GM23338 (cell line): ENCODE measurements at regions not wholly inside any gene's neighbourhood (a gene's known extent, or its start where the extent isn't known, plus 50 kb on each side); places are given as distances from the start of the nearest gene placed in this dataset.
"Not testable (repeated sequence)": the region's sequence is repeated elsewhere in the genome, so short reads cannot be mapped to it uniquely, and the experiment has no call there.

Experiments
- ATAC-seq: fragments of 200-7000 bp; cut with Tn5 transposase; 3 replicates; pipeline ENCODE4 v1.9.1; 2020
- DNase-seq: peaks from one replicate; pipeline ENCODE4 v3.0.0-alpha.2; 2015; ENCODE audit warnings: low spot score
- H2AFZ ChIP-seq: fragments of 200-600 bp; sonication (generic); 2 replicates; pipeline ENCODE4 v1.8.0; 2016; ENCODE audit warnings: antibody characterized with exemption, mild to moderate bottlenecking, moderate library complexity
- H3F3A ChIP-seq: fragments of 200-600 bp; sonication (generic); replicated peaks from 2 replicates; pipeline ENCODE4 v1.8.0; 2017; ENCODE audit warnings: antibody characterized with exemption, mixed run types, low read depth
- H3K27ac ChIP-seq: fragments of 200-600 bp; sonication (generic); 2 replicates; pipeline ENCODE4 v1.6.1; 2016; ENCODE audit warnings: low read depth
- H3K27me3 ChIP-seq: fragments of 200-600 bp; sonication (generic); 2 replicates; pipeline ENCODE4 v1.8.0; 2016; ENCODE audit warnings: mild to moderate bottlenecking, mixed run types, moderate library complexity; ENCODE audit not compliant: insufficient read depth
- H3K36me3 ChIP-seq: fragments of 200-600 bp; sonication (generic); 2 replicates; pipeline ENCODE4 v1.8.0; 2016; ENCODE audit warnings: mild to moderate bottlenecking; ENCODE audit not compliant: insufficient read depth
- H3K4me1 ChIP-seq: fragments of 200-600 bp; sonication (generic); 2 replicates; pipeline ENCODE4 v1.8.0; 2016; ENCODE audit warnings: mild to moderate bottlenecking, moderate library complexity; ENCODE audit not compliant: insufficient read depth
- H3K4me2 ChIP-seq: fragments of 200-600 bp; sonication (generic); 2 replicates; pipeline ENCODE4 v1.7.1; 2017; ENCODE audit warnings: mixed run types
- H3K4me3 ChIP-seq: fragments of 200-600 bp; sonication (generic); 2 replicates; pipeline ENCODE4 v1.6.1; 2016; ENCODE audit warnings: mixed run types
- H3K79me2 ChIP-seq: fragments of 200-600 bp; sonication (generic); replicated peaks from 2 replicates; pipeline ENCODE4 v1.8.0; 2017; ENCODE audit warnings: mild to moderate bottlenecking; ENCODE audit not compliant: insufficient read depth
- H3K9me2 ChIP-seq: fragments of 200-600 bp; sonication (generic); 2 replicates; pipeline ENCODE4 v1.8.0; 2017; ENCODE audit not compliant: insufficient read depth
- H4K20me1 ChIP-seq: fragments of 200-600 bp; sonication (generic); replicated peaks from 2 replicates; pipeline ENCODE4 v1.8.0; 2017; ENCODE audit warnings: mild to moderate bottlenecking; ENCODE audit not compliant: insufficient read depth
- H3K27ac Mint-ChIP-seq: 2 replicates; pipeline ENCODE4 v1.8.0; 2020; ENCODE audit warnings: inconsistent platforms, mild to moderate bottlenecking, moderate library complexity, mixed read lengths
- H3K27me3 Mint-ChIP-seq: 3 replicates; pipeline ENCODE4 v1.8.0; 2022; ENCODE audit warnings: low read depth, mild to moderate bottlenecking, moderate library complexity, mixed read lengths, inconsistent platforms; ENCODE audit not compliant: insufficient read depth, poor library complexity
- H3K36me3 Mint-ChIP-seq: 3 replicates; pipeline ENCODE4 v1.8.0; 2021; ENCODE audit warnings: low read depth, mild to moderate bottlenecking, inconsistent platforms, moderate library complexity, mixed read lengths
- H3K4me1 Mint-ChIP-seq: 3 replicates; pipeline ENCODE4 v1.8.0; 2020; ENCODE audit warnings: mild to moderate bottlenecking, inconsistent platforms, mixed read lengths
- H3K4me3 Mint-ChIP-seq: 3 replicates; pipeline ENCODE4 v1.8.0; 2021; ENCODE audit warnings: moderate library complexity, mild to moderate bottlenecking, inconsistent platforms, mixed read lengths
- H3K9me3 Mint-ChIP-seq: 3 replicates; pipeline ENCODE4 v1.8.0; 2020; ENCODE audit warnings: moderate library complexity, mild to moderate bottlenecking, inconsistent platforms, mixed read lengths

- not testable (repeated sequence) for H3K36me3 ChIP-seq, H3K4me1 Mint-ChIP-seq, H3K79me2 ChIP-seq, H3K4me2 ChIP-seq, H3K27me3 Mint-ChIP-seq, ATAC-seq, H3F3A ChIP-seq, H3K27me3 ChIP-seq, H3K9me2 ChIP-seq, H3K4me3 ChIP-seq, H3K4me1 ChIP-seq, H3K4me3 Mint-ChIP-seq, H4K20me1 ChIP-seq, H2AFZ ChIP-seq, H3K27ac ChIP-seq, DNase-seq, H3K36me3 Mint-ChIP-seq, H3K27ac Mint-ChIP-seq
- H3K9me3 Mint-ChIP-seq, result peaks cover 75% of the 10 kb centered on the region
These were observed 1425.9 kb downstream of the FOXD4L5 start for GRCh38 chr9:63859090-63859474.

- H3K27ac Mint-ChIP-seq, result not testable (repeated sequence)
These were observed 1431.8 kb downstream of the FOXD4L5 start for GRCh38 chr9:63853140-63853751.

GRCh38 chr9:63824804-63825203 is 1460.2 kb downstream of the FOXD4L5 start:
- H3K4me3 Mint-ChIP-seq, H3K36me3 ChIP-seq, H3K4me2 ChIP-seq, H3K4me1 Mint-ChIP-seq, DNase-seq, H3K4me3 ChIP-seq, H3K79me2 ChIP-seq, H3K9me2 ChIP-seq, ATAC-seq, H4K20me1 ChIP-seq, H3K27ac ChIP-seq, H2AFZ ChIP-seq, H3K27ac Mint-ChIP-seq, H3K4me1 ChIP-seq, H3F3A ChIP-seq: not testable (repeated sequence)
- Mint-ChIP-seq H3K9me3 (peaks cover 44% of the 10 kb centered on the region), H3K27me3 (peaks cover 13% of the 10 kb centered on the region), H3K36me3 (peaks cover 20% of the 10 kb centered on the region)
- peaks cover 42% of the 10 kb centered on the region for H3K27me3 ChIP-seq

More at GRCh38 chr9:63853140-63853751, 1431.8 kb downstream of the FOXD4L5 start:
- not testable (repeated sequence) for H3K27me3 ChIP-seq, H3K9me2 ChIP-seq, H3K36me3 Mint-ChIP-seq, H3K36me3 ChIP-seq, DNase-seq, H3K79me2 ChIP-seq, H3F3A ChIP-seq, H3K27ac ChIP-seq, H3K4me1 ChIP-seq, H3K4me2 ChIP-seq, H3K4me1 Mint-ChIP-seq, H2AFZ ChIP-seq, H4K20me1 ChIP-seq, H3K27me3 Mint-ChIP-seq, H3K4me3 Mint-ChIP-seq, H3K4me3 ChIP-seq, ATAC-seq
- peaks cover 78% of the 10 kb centered on the region for H3K9me3 Mint-ChIP-seq

- not testable (repeated sequence) for H3K4me3 Mint-ChIP-seq, H3K79me2 ChIP-seq, ATAC-seq, H3K9me2 ChIP-seq, H3K4me1 ChIP-seq, H4K20me1 ChIP-seq, H3K36me3 ChIP-seq, H3K4me2 ChIP-seq, H2AFZ ChIP-seq, H3K4me1 Mint-ChIP-seq, H3K4me3 ChIP-seq, H3K27ac Mint-ChIP-seq, H3K27ac ChIP-seq, DNase-seq, H3F3A ChIP-seq
- H3K9me3 Mint-ChIP-seq, result peaks cover 43% of the 10 kb centered on the region
- peaks cover 52% of the 10 kb centered on the region for H3K27me3 ChIP-seq
- H3K27me3 Mint-ChIP-seq, result peaks cover 17% of the 10 kb centered on the region
- peaks cover 17% of the 10 kb centered on the region for H3K36me3 Mint-ChIP-seq
These were observed 1461.4 kb downstream of the FOXD4L5 start for GRCh38 chr9:63823375-63824201.

GRCh38 chr9:63822615-63823374 is 1462.2 kb downstream of the FOXD4L5 start:
- H3K79me2 ChIP-seq, H4K20me1 ChIP-seq, H3K4me2 ChIP-seq, H3K4me3 ChIP-seq, H2AFZ ChIP-seq, ATAC-seq, H3K9me2 ChIP-seq, H3F3A ChIP-seq, DNase-seq, H3K4me1 ChIP-seq, H3K4me3 Mint-ChIP-seq, H3K36me3 ChIP-seq, H3K27ac Mint-ChIP-seq, H3K27ac ChIP-seq, H3K4me1 Mint-ChIP-seq: not testable (repeated sequence)
- peaks cover 45% of the 10 kb centered on the region for H3K9me3 Mint-ChIP-seq
- H3K27me3 ChIP-seq, result peaks cover 55% of the 10 kb centered on the region
- peaks cover 23% of the 10 kb centered on the region for H3K27me3 Mint-ChIP-seq
- peaks cover 20% of the 10 kb centered on the region for H3K36me3 Mint-ChIP-seq

- Mint-ChIP-seq H3K27me3 (peaks cover 38% of the 10 kb centered on the region), H3K9me3 (peaks cover 60% of the 10 kb centered on the region), H3K36me3 (peaks cover 24% of the 10 kb centered on the region)
- not testable (repeated sequence) for ATAC-seq, H3K27ac ChIP-seq, H4K20me1 ChIP-seq, H2AFZ ChIP-seq, H3K4me1 ChIP-seq, H3F3A ChIP-seq, H3K4me2 ChIP-seq, H3K27ac Mint-ChIP-seq, H3K9me2 ChIP-seq, H3K4me3 ChIP-seq, H3K4me1 Mint-ChIP-seq, H3K79me2 ChIP-seq, H3K4me3 Mint-ChIP-seq, H3K36me3 ChIP-seq, DNase-seq
- H3K27me3 ChIP-seq, result peaks cover 67% of the 10 kb centered on the region
These were observed 1463.7 kb downstream of the FOXD4L5 start for GRCh38 chr9:63821293-63821692.
